RWPE1 (cell line): ENCODE measurements at regions not wholly inside any gene's neighbourhood (a gene's known extent, or its start where the extent isn't known, plus 50 kb on each side); places are given as distances from the start of the nearest gene placed in this dataset.

Source experiments
- CTCF ChIA-PET: fragments of 350-600 bp; sonication (Branson Sonifier 250); formaldehyde crosslinking; extraction: SDS; loops from one replicate; lab custom pipeline; 2021; lab: Yijun Ruan, JAX
- POLR2A ChIA-PET: fragments of 400-600 bp; formaldehyde crosslinking; extraction: SDS; loops from one replicate; lab custom pipeline; 2020; ENCODE audit warnings: antibody characterized with exemption; ENCODE audit not compliant: low non-redundant PET; lab: Yijun Ruan, JAX
- DNase-seq: peaks from one replicate; pipeline ENCODE4 v3.0.0; 2012; ENCODE audit warnings: low spot score
- H3K27ac ChIP-seq: fragments of 450-650 bp; 2 replicates; pipeline ENCODE4 v1.5.1; 2017
- CTCF ChIP-seq: fragments of 450-650 bp; conservative IDR thresholded peaks from 2 replicates; pipeline ENCODE4 v1.5.1; 2017; ENCODE audit warnings: low read depth, mild to moderate bottlenecking

- CTCF ChIA-PET, result interaction anchor here (0.7 kb wide), 1 partner anchor 161 kb away, joined by 5 read pairs; no protein-coding TSS in a partner anchor
- TF ChIP-seq CTCF, result no peak
- POLR2A ChIA-PET, result no interaction called here
- no peak for DNase-seq
- H3K27ac ChIP-seq, result no peak overlapping the region
Measured at GRCh38 chr16:63947022-63947421, 1174.8 kb downstream of the CDH11 start.

- ChIA-PET POLR2A (no interaction called here), CTCF (no interaction called here)
- no peak for TF ChIP-seq CTCF
- DNase-seq, result no peak
- H3K27ac ChIP-seq, result no peak overlapping the region
Measured at GRCh38 chr16:63945806-63946205, 1176.1 kb downstream of the CDH11 start.

- POLR2A ChIA-PET, result no interaction called here
- H3K27ac ChIP-seq, result no peak overlapping the region
- TF ChIP-seq CTCF, result no peak
- CTCF ChIA-PET, result no interaction called here
- DNase-seq, result no peak
Measured at GRCh38 chr16:63943566-63943965, 1178.3 kb downstream of the CDH11 start.

GRCh38 chr16:63938661-63939060 lies 1183.2 kb downstream of the CDH11 start:
- DNase-seq, result no peak
- POLR2A ChIA-PET, result no interaction called here
- TF ChIP-seq CTCF, result no peak
- CTCF ChIA-PET, result no interaction called here
- H3K27ac ChIP-seq, result no peak overlapping the region

- DNase-seq, result no peak
- no peak for TF ChIP-seq CTCF
- POLR2A ChIA-PET, result no interaction called here
- H3K27ac ChIP-seq, result no peak overlapping the region
- CTCF ChIA-PET, result interaction anchor here (0.6 kb wide), 1 partner anchor 301 kb away, joined by 4 read pairs; no protein-coding TSS in a partner anchor
Measured at GRCh38 chr16:63933841-63934240, 1188.0 kb downstream of the CDH11 start.

GRCh38 chr16:63928421-63928820 lies 1193.4 kb downstream of the CDH11 start:
- CTCF ChIA-PET, result interaction anchor here (0.6 kb wide), 1 partner anchor 672 kb away, joined by 3 read pairs; no protein-coding TSS in a partner anchor
- TF ChIP-seq CTCF, result no peak

GRCh38 chr16:63925221-63925620 lies 1196.6 kb downstream of the CDH11 start:
- no peak for TF ChIP-seq CTCF
- no peak overlapping the region for H3K27ac ChIP-seq
- POLR2A ChIA-PET, result no interaction called here
- DNase-seq, result no peak
- CTCF ChIA-PET, result interaction anchor here (0.6 kb wide), 1 partner anchor 564 kb away, joined by 4 read pairs; no protein-coding TSS in a partner anchor

More at GRCh38 chr16:63928421-63928820, 1193.4 kb downstream of the CDH11 start:
- no peak overlapping the region for H3K27ac ChIP-seq
- POLR2A ChIA-PET, result no interaction called here
- DNase-seq, result no peak
